Body of pancreas (tissue), 4 donors: ENCODE measurements at regions not wholly inside any gene's neighbourhood (a gene's known extent, or its start where the extent isn't known, plus 50 kb on each side); places are given as distances from the start of the nearest gene placed in this dataset.

ENCODE experiments used
- CTCF ChIP-seq, 7 experiments: fragments of 450-650 bp in 4 of 7; fragments of 200-600 bp in 3 of 7; sonication (generic) in 3 of 7; IDR thresholded peaks; one replicate each; pipeline ENCODE4 v1.5.1; 2016 to 2019; ENCODE audit warnings: antibody characterized with exemption in 7 of 7
- POLR2A ChIP-seq, 3 donors: fragments of 450-650 bp; IDR thresholded peaks; one replicate each; pipeline ENCODE4 v1.6.1; 2016; ENCODE audit warnings: antibody characterized with exemption in 3 of 3, mild to moderate bottlenecking in 2 of 3

DNA sequence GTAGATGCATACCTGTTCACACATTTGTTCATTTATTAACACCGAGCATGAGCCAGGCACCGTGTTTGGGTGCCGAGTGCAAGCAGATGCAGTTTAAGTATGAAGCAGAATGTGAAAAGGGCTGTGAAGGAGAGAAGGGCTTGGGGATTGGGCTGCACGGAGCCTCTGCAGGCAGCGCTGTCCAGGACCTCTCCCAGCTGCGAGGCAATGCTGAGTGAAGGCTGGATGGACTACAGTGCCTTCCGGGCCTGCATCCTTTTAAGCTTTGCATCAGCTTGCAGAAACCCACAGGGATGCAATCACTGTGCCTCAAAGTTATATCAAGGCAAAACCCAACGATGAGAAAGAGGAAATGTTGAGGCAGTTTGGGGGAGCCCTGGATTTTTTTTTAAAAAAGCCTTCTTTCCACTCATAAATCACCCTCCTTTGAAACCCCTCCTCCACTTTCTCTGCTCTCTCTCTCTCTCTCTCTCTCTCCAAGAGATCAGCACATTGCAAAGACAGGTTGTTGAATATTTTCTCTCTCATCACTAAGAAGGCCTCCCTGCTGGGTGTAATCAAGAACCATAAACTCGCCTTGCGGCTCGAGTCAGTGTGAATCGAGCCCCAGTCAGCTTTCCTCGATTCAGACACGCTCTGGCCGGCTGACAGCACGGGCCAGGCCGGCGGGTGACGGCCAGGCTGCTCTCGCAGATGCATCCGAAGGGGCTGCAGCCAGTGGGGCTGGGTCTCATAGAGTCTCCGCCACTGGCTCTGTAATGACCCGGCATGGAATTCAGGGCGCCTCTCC is 89.2 kb upstream of the POU3F1 start:
- no peak for TF ChIP-seq CTCF (IDR thresholded peaks at IDR 0.05)
- TF ChIP-seq POLR2A (IDR thresholded peaks at IDR 0.05) = no peak
